OCI-LY7 (cell line): ENCODE measurements at regions not wholly inside any gene's neighbourhood (a gene's known extent, or its start where the extent isn't known, plus 50 kb on each side); places are given as distances from the start of the nearest gene placed in this dataset.
"Not testable (repeated sequence)": the region's sequence is repeated elsewhere in the genome, so short reads cannot be mapped to it uniquely, and the experiment has no call there.

Experiments used
- EZH2phosphoT487 ChIP-seq: fragments of 200-600 bp; sonication (generic); IDR thresholded peaks from 2 replicates; pipeline ENCODE4 v1.6.1; 2018; ENCODE audit warnings: low read depth, borderline replicate concordance, mild to moderate bottlenecking, mixed run types, antibody characterized with exemption, low read length, moderate library complexity, mixed read lengths
- TF ChIP-seq, protein P1 (sequence below): fragments of 200-600 bp; sonication (generic); conservative IDR thresholded peaks from 2 replicates; pipeline ENCODE4 v1.5.1; 2014; ENCODE audit warnings: mild to moderate bottlenecking, antibody characterized with exemption, low read length, moderate library complexity, mixed read lengths

DNA sequence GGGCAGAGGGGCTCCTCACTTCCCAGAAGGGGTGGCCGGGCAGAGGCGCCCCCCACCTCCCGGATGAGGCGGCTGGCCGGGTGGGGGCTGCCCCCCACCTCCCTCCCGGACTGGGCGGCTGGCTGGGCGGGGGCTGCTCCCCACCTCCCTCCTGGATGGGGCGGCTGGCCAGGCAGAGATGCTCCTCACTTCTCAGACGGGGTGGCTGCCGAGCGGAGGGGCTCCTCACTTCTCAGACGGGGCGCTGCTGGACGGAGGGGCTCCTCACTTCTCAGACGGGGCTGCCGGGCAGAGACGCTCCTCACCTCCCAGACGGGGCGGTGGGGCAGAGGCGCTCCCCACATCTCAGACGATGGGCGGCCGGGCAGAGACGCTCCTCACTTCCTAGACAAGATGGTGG is 573.3 kb downstream of the C6orf118 start:
- TF ChIP-seq, protein P1, sequence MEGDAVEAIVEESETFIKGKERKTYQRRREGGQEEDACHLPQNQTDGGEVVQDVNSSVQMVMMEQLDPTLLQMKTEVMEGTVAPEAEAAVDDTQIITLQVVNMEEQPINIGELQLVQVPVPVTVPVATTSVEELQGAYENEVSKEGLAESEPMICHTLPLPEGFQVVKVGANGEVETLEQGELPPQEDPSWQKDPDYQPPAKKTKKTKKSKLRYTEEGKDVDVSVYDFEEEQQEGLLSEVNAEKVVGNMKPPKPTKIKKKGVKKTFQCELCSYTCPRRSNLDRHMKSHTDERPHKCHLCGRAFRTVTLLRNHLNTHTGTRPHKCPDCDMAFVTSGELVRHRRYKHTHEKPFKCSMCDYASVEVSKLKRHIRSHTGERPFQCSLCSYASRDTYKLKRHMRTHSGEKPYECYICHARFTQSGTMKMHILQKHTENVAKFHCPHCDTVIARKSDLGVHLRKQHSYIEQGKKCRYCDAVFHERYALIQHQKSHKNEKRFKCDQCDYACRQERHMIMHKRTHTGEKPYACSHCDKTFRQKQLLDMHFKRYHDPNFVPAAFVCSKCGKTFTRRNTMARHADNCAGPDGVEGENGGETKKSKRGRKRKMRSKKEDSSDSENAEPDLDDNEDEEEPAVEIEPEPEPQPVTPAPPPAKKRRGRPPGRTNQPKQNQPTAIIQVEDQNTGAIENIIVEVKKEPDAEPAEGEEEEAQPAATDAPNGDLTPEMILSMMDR = not testable (repeated sequence)
- TF ChIP-seq EZH2phosphoT487 = not testable (repeated sequence)
